Liver (tissue), 8 donors: ENCODE measurements at regions not wholly inside any gene's neighbourhood (a gene's known extent, or its start where the extent isn't known, plus 50 kb on each side); places are given as distances from the start of the nearest gene placed in this dataset.
"Not testable (repeated sequence)": the region's sequence is repeated elsewhere in the genome, so short reads cannot be mapped to it uniquely, and the experiment has no call there.

Source experiments
- DNase-seq: peaks from one replicate; pipeline ENCODE4 v3.0.0-alpha.2; 2017; ENCODE audit warnings: low spot score
- H3K27ac ChIP-seq, 2 donors: one replicate each; pipeline ENCODE4 v1.7.0; 2013; ENCODE audit warnings: inconsistent platforms in 2 of 2, low read length in 2 of 2, control low read depth in 1 of 2, low read depth in 1 of 2, mild to moderate bottlenecking in 1 of 2
- H3K27me3 ChIP-seq, 4 donors: one replicate each; pipeline versions ENCODE4 v1.6.1 to v1.7.0; 2013; ENCODE audit warnings: low read length in 3 of 4, inconsistent platforms in 1 of 4, mild to moderate bottlenecking in 1 of 4, moderate library complexity in 1 of 4; ENCODE audit not compliant: control insufficient read depth in 4 of 4, insufficient read depth in 4 of 4
- H3K36me3 ChIP-seq, 4 donors: one replicate each; pipeline versions ENCODE4 v1.6.1 to v1.7.0; 2013; ENCODE audit warnings: low read length in 3 of 4, mild to moderate bottlenecking in 3 of 4, low read depth in 1 of 4, moderate library complexity in 1 of 4; ENCODE audit not compliant: control insufficient read depth in 4 of 4, insufficient read depth in 3 of 4
- H3K4me1 ChIP-seq, 4 donors: one replicate each; pipeline versions ENCODE4 v1.6.1 to v1.7.0; 2013; ENCODE audit warnings: low read length in 3 of 4, mild to moderate bottlenecking in 3 of 4, moderate library complexity in 1 of 4; ENCODE audit not compliant: control insufficient read depth in 4 of 4, insufficient read depth in 4 of 4
- H3K4me3 ChIP-seq, 3 donors: one replicate each; pipeline versions ENCODE4 v1.6.1 to v1.7.0; 2013; ENCODE audit warnings: low read length in 3 of 3, control low read depth in 1 of 3, low read depth in 1 of 3, mild to moderate bottlenecking in 1 of 3
- H3K9ac ChIP-seq, 2 donors: one replicate each; pipeline ENCODE4 v1.7.0; 2013; ENCODE audit warnings: low read length in 2 of 2, mild to moderate bottlenecking in 2 of 2, moderate library complexity in 2 of 2, control low read depth in 1 of 2, low read depth in 1 of 2
- H3K9me3 ChIP-seq, 4 donors: one replicate each; pipeline versions ENCODE4 v1.6.1 to v1.7.0; 2013; ENCODE audit warnings: low read length in 3 of 4; ENCODE audit not compliant: control insufficient read depth in 4 of 4
- ATF3 ChIP-seq: IDR thresholded peaks from 2 replicates; pipeline ENCODE4 v1.6.1; 2016; ENCODE audit warnings: antibody characterized with exemption
- EGR1 ChIP-seq, 2 donors: IDR thresholded peaks; 2 replicates each; pipeline ENCODE4 v1.6.1; 2016 to 2018; ENCODE audit warnings: antibody characterized with exemption in 2 of 2, low read depth in 2 of 2
- FOXA1 ChIP-seq: IDR thresholded peaks from 2 replicates; pipeline ENCODE4 v1.6.1; 2016; ENCODE audit warnings: antibody characterized with exemption
- FOXA2 ChIP-seq: IDR thresholded peaks from 2 replicates; pipeline ENCODE4 v1.6.1; 2016; ENCODE audit warnings: antibody characterized with exemption
- GABPA ChIP-seq, 2 donors: IDR thresholded peaks in 1 of 2; conservative IDR thresholded peaks in 1 of 2; 2 replicates each; pipeline ENCODE4 v1.6.1; 2016; ENCODE audit warnings: antibody characterized with exemption in 2 of 2, mild to moderate bottlenecking in 1 of 2, moderate library complexity in 1 of 2
- HNF4A ChIP-seq, 2 donors: conservative IDR thresholded peaks; 2 replicates each; pipeline ENCODE4 v1.6.1; 2016; ENCODE audit warnings: antibody characterized with exemption in 2 of 2, mild to moderate bottlenecking in 2 of 2
- JUND ChIP-seq, 2 donors: IDR thresholded peaks; 2 replicates each; pipeline ENCODE4 v1.6.1; 2016; ENCODE audit warnings: antibody characterized with exemption in 2 of 2
- NR2F2 ChIP-seq: IDR thresholded peaks from 2 replicates; pipeline ENCODE4 v1.6.1; 2016; ENCODE audit warnings: antibody characterized with exemption
- RAD21 ChIP-seq, 2 donors: IDR thresholded peaks; 2 replicates each; pipeline ENCODE4 v1.6.1; 2016; ENCODE audit warnings: antibody characterized with exemption in 2 of 2, mild to moderate bottlenecking in 2 of 2
- RXRA ChIP-seq, 2 donors: IDR thresholded peaks; 2 replicates each; pipeline ENCODE4 v1.6.1; 2017 to 2018; ENCODE audit warnings: antibody characterized with exemption in 2 of 2, mild to moderate bottlenecking in 1 of 2
- TAF1 ChIP-seq: conservative IDR thresholded peaks from 2 replicates; pipeline ENCODE4 v1.6.1; 2016; ENCODE audit warnings: antibody characterized with exemption, mild to moderate bottlenecking
- YY1 ChIP-seq: IDR thresholded peaks from 2 replicates; pipeline ENCODE4 v1.6.1; 2016; ENCODE audit warnings: antibody characterized with exemption, mild to moderate bottlenecking
- ZBTB33 ChIP-seq: IDR thresholded peaks from 2 replicates; pipeline ENCODE4 v1.6.1; 2016; ENCODE audit warnings: antibody characterized with exemption
- WGBS: extraction: QIAGEN DNeasy Blood & Tissue Kit; methylation state at CpG from one replicate; pipeline ENCODE4 v1.1.7; 2013; 5-methylcytosine and 5-hydroxymethylcytosine counted together
- TF ChIP-seq, protein P1 (sequence below): IDR thresholded peaks from 2 replicates; pipeline ENCODE4 v1.6.1; 2016; ENCODE audit warnings: antibody characterized with exemption, mild to moderate bottlenecking
- TF ChIP-seq, protein P2 (sequence below): fragments of 150-350 bp; IDR thresholded peaks from 2 replicates; pipeline ENCODE4 v1.5.1; 2017; ENCODE audit warnings: improper control_type of control experiment, low read depth, low read length; ENCODE audit not compliant: missing input control
- TF ChIP-seq, protein P3 (sequence below): IDR thresholded peaks from 2 replicates; pipeline ENCODE4 v1.6.1; 2016; ENCODE audit warnings: antibody characterized with exemption
- donor health status: healthy.
- donor health status: healthy.
- donor health status: healthy.
- donor health status: healthy.
- donor health status: healthy.

GRCh38 chr4:55028196-55028595 lies 97.2 kb downstream of the KDR start:
- no peaks in the 10 kb centered on the region for H3K4me1 ChIP-seq
- TF ChIP-seq RAD21 (IDR thresholded peaks at IDR 0.05) (no peak), FOXA1 (no peak), JUND (IDR thresholded peaks at IDR 0.05) (no peak), GABPA (IDR thresholded peaks at IDR 0.05 in 1 of 2, conservative IDR thresholded peaks at IDR 0.05 in 1 of 2) (no peak)
- TF ChIP-seq, protein P1, sequence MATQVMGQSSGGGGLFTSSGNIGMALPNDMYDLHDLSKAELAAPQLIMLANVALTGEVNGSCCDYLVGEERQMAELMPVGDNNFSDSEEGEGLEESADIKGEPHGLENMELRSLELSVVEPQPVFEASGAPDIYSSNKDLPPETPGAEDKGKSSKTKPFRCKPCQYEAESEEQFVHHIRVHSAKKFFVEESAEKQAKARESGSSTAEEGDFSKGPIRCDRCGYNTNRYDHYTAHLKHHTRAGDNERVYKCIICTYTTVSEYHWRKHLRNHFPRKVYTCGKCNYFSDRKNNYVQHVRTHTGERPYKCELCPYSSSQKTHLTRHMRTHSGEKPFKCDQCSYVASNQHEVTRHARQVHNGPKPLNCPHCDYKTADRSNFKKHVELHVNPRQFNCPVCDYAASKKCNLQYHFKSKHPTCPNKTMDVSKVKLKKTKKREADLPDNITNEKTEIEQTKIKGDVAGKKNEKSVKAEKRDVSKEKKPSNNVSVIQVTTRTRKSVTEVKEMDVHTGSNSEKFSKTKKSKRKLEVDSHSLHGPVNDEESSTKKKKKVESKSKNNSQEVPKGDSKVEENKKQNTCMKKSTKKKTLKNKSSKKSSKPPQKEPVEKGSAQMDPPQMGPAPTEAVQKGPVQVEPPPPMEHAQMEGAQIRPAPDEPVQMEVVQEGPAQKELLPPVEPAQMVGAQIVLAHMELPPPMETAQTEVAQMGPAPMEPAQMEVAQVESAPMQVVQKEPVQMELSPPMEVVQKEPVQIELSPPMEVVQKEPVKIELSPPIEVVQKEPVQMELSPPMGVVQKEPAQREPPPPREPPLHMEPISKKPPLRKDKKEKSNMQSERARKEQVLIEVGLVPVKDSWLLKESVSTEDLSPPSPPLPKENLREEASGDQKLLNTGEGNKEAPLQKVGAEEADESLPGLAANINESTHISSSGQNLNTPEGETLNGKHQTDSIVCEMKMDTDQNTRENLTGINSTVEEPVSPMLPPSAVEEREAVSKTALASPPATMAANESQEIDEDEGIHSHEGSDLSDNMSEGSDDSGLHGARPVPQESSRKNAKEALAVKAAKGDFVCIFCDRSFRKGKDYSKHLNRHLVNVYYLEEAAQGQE, result no peak
- no peak overlapping the region for H3K9ac ChIP-seq
- DNase-seq, result no peak
- no peaks in the 10 kb centered on the region for H3K27me3 ChIP-seq
- H3K36me3 ChIP-seq, result no peaks in the 10 kb centered on the region
- 92% methylated on average over 9 of the region's 9 CpGs for WGBS
- no peak overlapping the region for H3K27ac ChIP-seq
- no peaks in the 10 kb centered on the region for H3K9me3 ChIP-seq
- no peak overlapping the region for H3K4me3 ChIP-seq

DNA sequence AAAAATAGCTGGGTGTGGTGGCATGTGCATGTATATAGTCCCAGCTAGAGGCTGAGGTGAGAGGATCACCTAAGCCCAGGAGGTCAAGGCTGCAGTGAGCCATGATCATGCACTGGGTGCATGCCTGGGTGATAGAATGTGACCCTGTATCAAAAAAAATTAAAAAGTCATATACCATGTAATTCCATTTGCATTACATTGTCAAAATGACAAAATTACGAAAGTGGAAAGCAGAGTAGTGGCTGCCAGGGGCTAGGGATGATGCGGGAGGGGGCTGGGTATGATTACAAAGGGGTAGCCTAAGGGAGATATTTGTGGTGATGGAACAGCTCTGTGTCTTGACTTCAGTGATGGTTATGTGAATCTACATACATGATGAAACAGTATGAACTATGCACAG lies 97.8 kb downstream of the KDR start:
- Histone ChIP-seq H3K36me3 (no peaks in the 10 kb centered on the region), H3K4me3 (no peak overlapping the region), H3K4me1 (no peaks in the 10 kb centered on the region), H3K27me3 (no peaks in the 10 kb centered on the region), H3K27ac (no peak overlapping the region), H3K9me3 (no peaks in the 10 kb centered on the region), H3K9ac (no peak overlapping the region)
- 81% methylated on average over 2 of the region's 2 CpGs for WGBS
- DNase-seq, result no peak
- TF ChIP-seq RAD21 (IDR thresholded peaks at IDR 0.05) (no peak), EGR1 (IDR thresholded peaks at IDR 0.05; ENCODE audit: low read depth in 2 of 2) (no peak), HNF4A (conservative IDR thresholded peaks at IDR 0.05) (no peak), ATF3 (no peak), FOXA2 (no peak), TAF1 (no peak), FOXA1 (no peak), RXRA (IDR thresholded peaks at IDR 0.05) (no peak), YY1 (no peak), JUND (IDR thresholded peaks at IDR 0.05) (no peak), ZBTB33 (no peak), NR2F2 (no peak), GABPA (IDR thresholded peaks at IDR 0.05 in 1 of 2, conservative IDR thresholded peaks at IDR 0.05 in 1 of 2) (no peak)
- TF ChIP-seq, protein P2, sequence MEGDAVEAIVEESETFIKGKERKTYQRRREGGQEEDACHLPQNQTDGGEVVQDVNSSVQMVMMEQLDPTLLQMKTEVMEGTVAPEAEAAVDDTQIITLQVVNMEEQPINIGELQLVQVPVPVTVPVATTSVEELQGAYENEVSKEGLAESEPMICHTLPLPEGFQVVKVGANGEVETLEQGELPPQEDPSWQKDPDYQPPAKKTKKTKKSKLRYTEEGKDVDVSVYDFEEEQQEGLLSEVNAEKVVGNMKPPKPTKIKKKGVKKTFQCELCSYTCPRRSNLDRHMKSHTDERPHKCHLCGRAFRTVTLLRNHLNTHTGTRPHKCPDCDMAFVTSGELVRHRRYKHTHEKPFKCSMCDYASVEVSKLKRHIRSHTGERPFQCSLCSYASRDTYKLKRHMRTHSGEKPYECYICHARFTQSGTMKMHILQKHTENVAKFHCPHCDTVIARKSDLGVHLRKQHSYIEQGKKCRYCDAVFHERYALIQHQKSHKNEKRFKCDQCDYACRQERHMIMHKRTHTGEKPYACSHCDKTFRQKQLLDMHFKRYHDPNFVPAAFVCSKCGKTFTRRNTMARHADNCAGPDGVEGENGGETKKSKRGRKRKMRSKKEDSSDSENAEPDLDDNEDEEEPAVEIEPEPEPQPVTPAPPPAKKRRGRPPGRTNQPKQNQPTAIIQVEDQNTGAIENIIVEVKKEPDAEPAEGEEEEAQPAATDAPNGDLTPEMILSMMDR, result no peak
- TF ChIP-seq, protein P1, result no peak
- TF ChIP-seq, protein P3, sequence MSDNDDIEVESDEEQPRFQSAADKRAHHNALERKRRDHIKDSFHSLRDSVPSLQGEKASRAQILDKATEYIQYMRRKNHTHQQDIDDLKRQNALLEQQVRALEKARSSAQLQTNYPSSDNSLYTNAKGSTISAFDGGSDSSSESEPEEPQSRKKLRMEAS, result no peak

DNA sequence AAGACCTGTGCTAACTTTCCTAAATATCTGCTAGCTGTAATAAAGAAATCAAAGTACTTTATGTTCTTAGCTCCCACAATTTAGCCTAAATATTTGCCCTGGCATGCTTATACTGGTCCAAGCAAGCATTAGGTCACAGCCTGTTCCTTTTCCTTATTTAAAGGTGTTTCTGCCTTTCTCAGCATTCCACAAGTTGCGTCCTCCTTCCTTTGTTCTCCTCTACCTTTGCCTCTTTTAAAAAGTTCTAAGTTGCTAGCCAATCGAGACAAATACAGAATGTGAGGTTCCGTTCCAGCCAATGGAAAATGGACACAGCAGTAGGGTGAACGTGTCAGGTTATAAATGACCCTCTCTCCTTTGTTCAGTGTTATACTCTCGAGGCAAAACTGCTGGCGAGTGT lies 99.9 kb downstream of the KDR start:
- not testable (repeated sequence) for H3K27ac ChIP-seq, H3K27me3 ChIP-seq, H3K4me3 ChIP-seq, H3K4me1 ChIP-seq, H3K9me3 ChIP-seq, H3K9ac ChIP-seq, H3K36me3 ChIP-seq, DNase-seq
- WGBS, result 68% methylated on average over 6 of the region's 6 CpGs
